Coronary artery (tissue), 2 donors: ENCODE measurements at regions not wholly inside any gene's neighbourhood (a gene's known extent, or its start where the extent isn't known, plus 50 kb on each side); places are given as distances from the start of the nearest gene placed in this dataset.

ENCODE experiments used
- DNase-seq: peaks from one replicate; pipeline ENCODE4 v3.0.0-alpha.2; 2017; ENCODE audit warnings: low spot score
- H3K27ac ChIP-seq, 2 donors: fragments of 200-600 bp; sonication (generic); one replicate each; pipeline ENCODE4 v1.5.1; 2016 to 2019
- H3K4me3 ChIP-seq: fragments of 200-600 bp; sonication (generic); 2 replicates; pipeline ENCODE4 v1.5.1; 2016; ENCODE audit warnings: mild to moderate bottlenecking, moderate library complexity
- TF ChIP-seq, protein P1 (sequence below): fragments of 200-600 bp; sonication (generic); IDR thresholded peaks from one replicate; pipeline ENCODE4 v1.5.1; 2019; ENCODE audit warnings: antibody characterized with exemption

DNA sequence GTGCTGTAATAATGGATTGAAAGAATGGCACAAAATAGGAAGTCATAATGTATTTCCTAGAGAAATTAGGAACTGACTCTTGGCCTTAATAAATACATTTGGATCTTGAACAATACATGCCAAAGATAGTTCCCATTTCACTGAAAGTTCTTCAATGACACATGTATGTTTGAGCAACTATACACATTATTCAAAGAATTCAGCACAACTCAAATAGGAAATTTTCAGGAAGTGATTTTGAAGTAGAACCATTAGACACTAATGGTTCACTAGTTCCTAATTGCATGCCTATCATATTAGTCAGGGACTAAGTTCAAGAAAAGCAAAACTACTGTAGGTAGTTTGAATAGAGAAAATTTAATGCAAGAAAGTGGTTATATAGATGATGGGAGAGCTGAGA lies 404.7 kb downstream of the LMO4 start:
- no peak overlapping the region for H3K4me3 ChIP-seq
- TF ChIP-seq, protein P1, sequence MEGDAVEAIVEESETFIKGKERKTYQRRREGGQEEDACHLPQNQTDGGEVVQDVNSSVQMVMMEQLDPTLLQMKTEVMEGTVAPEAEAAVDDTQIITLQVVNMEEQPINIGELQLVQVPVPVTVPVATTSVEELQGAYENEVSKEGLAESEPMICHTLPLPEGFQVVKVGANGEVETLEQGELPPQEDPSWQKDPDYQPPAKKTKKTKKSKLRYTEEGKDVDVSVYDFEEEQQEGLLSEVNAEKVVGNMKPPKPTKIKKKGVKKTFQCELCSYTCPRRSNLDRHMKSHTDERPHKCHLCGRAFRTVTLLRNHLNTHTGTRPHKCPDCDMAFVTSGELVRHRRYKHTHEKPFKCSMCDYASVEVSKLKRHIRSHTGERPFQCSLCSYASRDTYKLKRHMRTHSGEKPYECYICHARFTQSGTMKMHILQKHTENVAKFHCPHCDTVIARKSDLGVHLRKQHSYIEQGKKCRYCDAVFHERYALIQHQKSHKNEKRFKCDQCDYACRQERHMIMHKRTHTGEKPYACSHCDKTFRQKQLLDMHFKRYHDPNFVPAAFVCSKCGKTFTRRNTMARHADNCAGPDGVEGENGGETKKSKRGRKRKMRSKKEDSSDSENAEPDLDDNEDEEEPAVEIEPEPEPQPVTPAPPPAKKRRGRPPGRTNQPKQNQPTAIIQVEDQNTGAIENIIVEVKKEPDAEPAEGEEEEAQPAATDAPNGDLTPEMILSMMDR: no peak
- no peak overlapping the region for H3K27ac ChIP-seq
- no peak for DNase-seq

DNA sequence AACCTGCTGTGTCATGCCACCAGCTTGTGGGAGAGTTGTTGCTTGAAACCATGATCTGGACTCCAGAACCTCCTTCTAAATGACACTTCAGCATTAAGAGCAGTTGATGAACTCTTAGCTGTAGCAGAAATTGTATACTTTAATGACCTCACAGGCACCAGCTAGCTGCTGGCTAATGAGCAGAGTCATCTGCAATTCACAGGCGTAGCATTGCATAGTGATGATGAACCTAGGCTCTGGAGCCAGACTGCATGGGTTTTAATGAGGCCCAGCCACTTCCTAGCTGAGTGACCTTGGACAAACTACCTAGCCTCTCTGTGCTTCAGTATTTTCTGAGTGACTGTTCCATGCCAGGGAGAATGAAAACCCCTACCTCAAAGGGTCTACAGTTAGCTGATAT lies 407.1 kb downstream of the LMO4 start:
- DNase-seq: no peak
- Histone ChIP-seq H3K27ac (no peak overlapping the region), H3K4me3 (no peak overlapping the region)
- TF ChIP-seq, protein P1: no peak

DNA sequence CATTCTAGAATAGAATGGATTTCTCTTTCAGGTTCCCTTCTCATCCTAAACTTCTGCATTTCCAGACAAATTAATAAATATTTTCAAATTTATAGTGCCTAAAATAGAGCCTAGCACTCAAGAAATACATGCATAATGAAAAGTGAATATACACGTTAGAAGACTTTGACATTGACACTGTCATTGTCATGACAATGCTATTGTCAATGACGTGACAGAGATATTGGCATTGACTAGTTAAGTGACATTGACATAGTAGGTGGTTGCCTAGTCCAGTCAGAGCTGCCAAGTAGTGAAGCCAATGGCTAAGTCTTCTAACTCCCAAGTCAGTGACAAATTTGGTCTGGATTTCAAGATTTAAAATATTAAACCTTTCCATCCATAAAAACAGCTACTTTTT lies 410.5 kb downstream of the LMO4 start:
- TF ChIP-seq, protein P1: no peak
- Histone ChIP-seq H3K27ac (no peak overlapping the region), H3K4me3 (no peak overlapping the region)
- no peak for DNase-seq

DNA sequence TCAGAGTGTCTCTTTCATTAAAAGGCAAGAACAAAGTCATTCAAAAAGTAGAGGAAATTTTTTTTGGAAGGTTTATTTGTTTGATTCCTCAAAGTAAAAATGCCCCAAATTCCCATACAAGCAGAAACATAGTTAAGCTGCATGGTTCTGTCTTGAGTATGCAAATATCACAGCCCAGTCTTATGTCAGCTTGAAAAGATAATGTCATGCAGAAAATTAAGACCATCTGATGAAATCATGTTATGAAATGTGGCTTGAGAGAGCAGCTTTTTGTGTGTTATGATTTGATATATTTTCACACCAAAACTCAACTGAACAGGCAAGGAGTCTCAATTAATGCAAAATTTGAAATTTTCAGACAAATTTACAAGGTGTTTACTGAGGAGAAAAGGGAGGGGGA lies 411.0 kb downstream of the LMO4 start:
- Histone ChIP-seq H3K27ac (no peak overlapping the region), H3K4me3 (no peak overlapping the region)
- TF ChIP-seq, protein P1: no peak
- DNase-seq: no peak

DNA sequence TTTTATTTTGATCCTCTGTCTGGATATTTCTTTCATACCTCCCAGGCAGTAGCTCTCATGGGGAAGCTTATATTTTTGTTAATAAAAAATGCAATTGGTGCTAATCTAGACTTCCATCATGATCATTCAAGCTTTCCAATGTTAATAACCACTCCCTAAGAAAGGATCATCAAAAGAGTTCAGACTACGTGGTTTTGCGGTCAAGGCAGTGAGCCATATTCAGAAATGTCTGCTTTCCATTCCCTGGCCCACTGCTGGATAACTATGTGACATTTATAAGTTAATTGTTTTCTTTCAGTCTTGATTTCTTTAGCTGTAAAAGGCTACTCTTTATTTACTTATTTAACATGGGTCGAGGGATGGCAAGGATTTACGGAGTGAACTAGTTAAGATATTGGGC lies 414.6 kb downstream of the LMO4 start:
- H3K27ac ChIP-seq: no peak overlapping the region
- no peak overlapping the region for H3K4me3 ChIP-seq
- TF ChIP-seq, protein P1: no peak
- no peak for DNase-seq

DNA sequence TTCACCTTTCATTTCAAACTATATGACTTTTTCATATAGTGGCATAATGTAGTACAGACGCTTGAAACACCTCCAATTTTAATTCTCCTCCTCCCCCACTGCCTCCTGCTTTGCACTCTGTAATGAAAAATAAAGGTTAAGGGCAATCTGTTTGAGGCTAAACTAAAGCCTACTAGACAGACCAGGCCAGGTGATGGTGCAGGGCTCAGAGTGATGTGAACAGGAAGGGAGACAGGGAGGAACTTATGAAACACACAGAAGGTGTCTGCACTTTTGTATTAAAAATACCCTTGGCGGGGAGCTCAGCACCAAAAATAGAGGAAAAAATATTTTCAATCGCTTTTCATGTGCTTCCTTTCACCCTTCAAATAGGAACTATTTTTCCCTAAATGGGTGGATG lies 415.4 kb downstream of the LMO4 start:
- TF ChIP-seq, protein P1: no peak
- H3K27ac ChIP-seq: no peak overlapping the region
- DNase-seq: no peak
- H3K4me3 ChIP-seq: no peak overlapping the region

DNA sequence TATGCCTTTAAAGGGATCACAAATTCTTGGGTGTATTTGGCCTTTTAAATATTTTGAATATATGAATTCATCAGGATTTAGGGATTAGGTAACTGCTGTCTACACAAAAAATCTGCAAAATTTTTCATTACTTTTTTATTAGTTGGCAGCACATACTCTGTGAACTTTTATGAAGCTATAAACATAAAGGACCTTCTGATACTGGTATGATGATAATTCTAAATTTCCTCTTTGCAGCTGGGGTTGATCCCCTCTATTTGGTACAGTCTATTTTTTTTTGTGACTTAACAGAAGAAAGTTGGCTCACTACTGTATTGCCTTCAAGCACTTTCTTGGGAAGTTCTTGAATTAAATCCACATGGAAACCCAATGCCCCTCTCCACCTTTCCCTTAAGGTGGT lies 416.1 kb downstream of the LMO4 start:
- TF ChIP-seq, protein P1: no peak
- Histone ChIP-seq H3K27ac (no peak overlapping the region), H3K4me3 (no peak overlapping the region)
- no peak for DNase-seq
